A549 (cell line): ENCODE measurements at regions not wholly inside any gene's neighbourhood (a gene's known extent, or its start where the extent isn't known, plus 50 kb on each side); places are given as distances from the start of the nearest gene placed in this dataset.

Experiments used
- ATAC-seq, 2 experiments: fragments of 200-7000 bp in 1 of 2; fragments of >200 bp in 1 of 2; cut with Nextera tagmentation in 1 of 2; cut with Tn5 transposase in 1 of 2; 3 replicates each; pipeline versions ENCODE4 v1.8.0 to v1.9.1; 2018 to 2020; ENCODE audit warnings: mild to moderate bottlenecking in 1 of 2, moderate library complexity in 1 of 2
- CTCF ChIA-PET: fragments of 300-600 bp; sonication (Branson Sonifier 250); formaldehyde crosslinking; extraction: SDS; loops from one replicate; lab custom pipeline; 2021; ENCODE audit warnings: antibody characterized with exemption, inconsistent platforms; lab: Yijun Ruan, JAX
- POLR2A ChIA-PET: fragments of 350-600 bp; formaldehyde crosslinking; extraction: SDS; loops from one replicate; lab custom pipeline; 2021; ENCODE audit warnings: antibody characterized with exemption, inconsistent platforms; lab: Yijun Ruan, JAX
- DNase-seq, 2 experiments: peaks; one replicate each; pipeline versions ENCODE4 v3.0.0 to v3.0.0-alpha.2; 2011 to 2016; ENCODE audit warnings: low read depth in 1 of 2, low spot score in 1 of 2
- FAIRE-seq: peaks from 2 replicates; lab custom pipeline; 2011; peaks lifted over from hg19 to GRCh38; lab: Jason Lieb, UNC
- H3K27ac ChIP-seq, 2 experiments: fragments of >200 bp; sonication (Bioruptor Twin); formaldehyde crosslinking; 3 replicates each; pipeline ENCODE4 v1.5.1; 2016 to 2017
- H3K4me1 ChIP-seq: fragments of >200 bp; sonication (Bioruptor Twin); formaldehyde crosslinking; 3 replicates; pipeline ENCODE4 v1.6.1; 2016
- H3K4me2 ChIP-seq: fragments of >200 bp; sonication (Bioruptor Twin); formaldehyde crosslinking; 3 replicates; pipeline ENCODE4 v1.6.1; 2016
- H3K4me3 ChIP-seq: fragments of >200 bp; sonication (Bioruptor Twin); formaldehyde crosslinking; 3 replicates; pipeline ENCODE4 v1.5.1; 2016
- H3K9me3 ChIP-seq: fragments of >200 bp; sonication (Bioruptor Twin); formaldehyde crosslinking; 3 replicates; pipeline ENCODE4 v1.6.1; 2016
- BHLHE40 ChIP-seq: IDR thresholded peaks from 2 replicates; pipeline ENCODE4 v1.6.1; 2012; ENCODE audit warnings: low read depth, low read length, inconsistent platforms
- CEBPB ChIP-seq, 2 experiments: fragments of >200 bp in 1 of 2; sonication (Bioruptor Twin) in 1 of 2; formaldehyde crosslinking in 1 of 2; IDR thresholded peaks; 2 replicates each; pipeline ENCODE4 v1.6.1; 2012 to 2016
- CHD4 ChIP-seq: fragments of 200-600 bp; sonication (generic); IDR thresholded peaks from 2 replicates; pipeline ENCODE4 v1.6.1; 2016; ENCODE audit warnings: antibody characterized with exemption, mild to moderate bottlenecking, borderline replicate concordance
- EHMT2 ChIP-seq: fragments of 200-600 bp; sonication (generic); IDR thresholded peaks from 2 replicates; pipeline ENCODE4 v1.6.1; 2016; ENCODE audit warnings: antibody characterized with exemption, low read depth, mild to moderate bottlenecking, moderate library complexity
- ESRRA ChIP-seq: fragments of 150-350 bp; IDR thresholded peaks from 2 replicates; pipeline ENCODE4 v1.6.1; 2014; ENCODE audit warnings: mild to moderate bottlenecking, low read length, borderline replicate concordance
- FOSB ChIP-seq: fragments of 250-450 bp; sonication (Bioruptor Pico); IDR thresholded peaks from 2 replicates; pipeline ENCODE4 v1.5.0; 2020; ENCODE audit warnings: mild to moderate bottlenecking, moderate library complexity
- GATA3 ChIP-seq: IDR thresholded peaks from 2 replicates; pipeline ENCODE4 v1.6.1; 2012; ENCODE audit warnings: borderline replicate concordance
- HEYL ChIP-seq: fragments of 250-450 bp; sonication (Bioruptor Pico); IDR thresholded peaks from 2 replicates; pipeline ENCODE4 v1.8.0; 2021; ENCODE audit warnings: mild to moderate bottlenecking, moderate library complexity
- HOXA7 ChIP-seq: fragments of 250-450 bp; sonication (Bioruptor Pico); IDR thresholded peaks from 2 replicates; pipeline ENCODE4 v1.5.0; 2020; ENCODE audit warnings: mild to moderate bottlenecking, moderate library complexity
- JUN ChIP-seq, 2 experiments: fragments of >200 bp; sonication (Bioruptor Twin); formaldehyde crosslinking; IDR thresholded peaks; 2 replicates in 1 of 2; 3 replicates in 1 of 2; pipeline ENCODE4 v1.6.1; 2016 to 2017
- JUNB ChIP-seq: fragments of >200 bp; sonication (Bioruptor Twin); formaldehyde crosslinking; IDR thresholded peaks from 2 replicates; pipeline ENCODE4 v1.6.1; 2016
- NPAS2 ChIP-seq: fragments of 250-450 bp; sonication (Bioruptor Pico); IDR thresholded peaks from 2 replicates; pipeline ENCODE4 v1.8.0; 2022; ENCODE audit warnings: mild to moderate bottlenecking, moderate library complexity, borderline replicate concordance
- PHF8 ChIP-seq: fragments of 200-600 bp; sonication (generic); IDR thresholded peaks from 2 replicates; pipeline ENCODE4 v1.6.1; 2016; ENCODE audit warnings: low read depth, mild to moderate bottlenecking, antibody characterized with exemption, moderate library complexity, borderline replicate concordance
- RAD21 ChIP-seq, 2 experiments: fragments of >200 bp in 1 of 2; sonication (Bioruptor Twin) in 1 of 2; formaldehyde crosslinking in 1 of 2; IDR thresholded peaks in 1 of 2; conservative IDR thresholded peaks in 1 of 2; 2 replicates in 1 of 2; 3 replicates in 1 of 2; pipeline ENCODE4 v1.6.1; 2012 to 2018; ENCODE audit warnings: inconsistent platforms in 1 of 2
- RARB ChIP-seq: fragments of 250-450 bp; sonication (Bioruptor Pico); IDR thresholded peaks from 2 replicates; pipeline ENCODE4 v1.8.0; 2021; ENCODE audit warnings: mild to moderate bottlenecking, moderate library complexity
- RCOR1 ChIP-seq: fragments of 150-350 bp; IDR thresholded peaks from 2 replicates; pipeline ENCODE4 v1.6.1; 2014; ENCODE audit warnings: antibody characterized with exemption, low read length, low read depth
- RFX5 ChIP-seq: fragments of 450-650 bp; IDR thresholded peaks from 2 replicates; pipeline ENCODE4 v1.7.1; 2014; ENCODE audit warnings: antibody characterized with exemption, mild to moderate bottlenecking, moderate library complexity
- RNF2 ChIP-seq: fragments of 200-600 bp; sonication (generic); IDR thresholded peaks from 2 replicates; pipeline ENCODE4 v1.6.1; 2016; ENCODE audit warnings: low read depth, mild to moderate bottlenecking, antibody characterized with exemption, moderate library complexity, borderline replicate concordance
- SREBF2 ChIP-seq: fragments of 450-650 bp; IDR thresholded peaks from 2 replicates; pipeline ENCODE4 v1.6.1; 2014; ENCODE audit warnings: mild to moderate bottlenecking, moderate library complexity
- TFCP2L1 ChIP-seq: fragments of 250-450 bp; sonication (Bioruptor Pico); IDR thresholded peaks from 2 replicates; pipeline ENCODE4 v1.5.0; 2021; ENCODE audit warnings: mild to moderate bottlenecking
- ZNF302 ChIP-seq: fragments of 250-450 bp; sonication (Bioruptor Pico); IDR thresholded peaks from 2 replicates; pipeline ENCODE4 v1.9.0; 2021; ENCODE audit warnings: inconsistent platforms, mild to moderate bottlenecking, moderate library complexity
- WGBS: methylation state at CpG from one replicate; pipeline ENCODE4 v1.1.6; 2017; ENCODE audit errors: missing lambda C conversion rate; 5-methylcytosine and 5-hydroxymethylcytosine counted together
- TF ChIP-seq, protein P1 (sequence below): fragments of >200 bp; sonication (Bioruptor Twin); formaldehyde crosslinking; IDR thresholded peaks from 2 replicates; pipeline ENCODE4 v1.6.1; 2016
- TF ChIP-seq, protein P2 (sequence below): fragments of 250-450 bp; sonication (Bioruptor Pico); IDR thresholded peaks from 2 replicates; pipeline ENCODE4 v1.5.0; 2020; ENCODE audit warnings: low read depth, mild to moderate bottlenecking, moderate library complexity

DNA sequence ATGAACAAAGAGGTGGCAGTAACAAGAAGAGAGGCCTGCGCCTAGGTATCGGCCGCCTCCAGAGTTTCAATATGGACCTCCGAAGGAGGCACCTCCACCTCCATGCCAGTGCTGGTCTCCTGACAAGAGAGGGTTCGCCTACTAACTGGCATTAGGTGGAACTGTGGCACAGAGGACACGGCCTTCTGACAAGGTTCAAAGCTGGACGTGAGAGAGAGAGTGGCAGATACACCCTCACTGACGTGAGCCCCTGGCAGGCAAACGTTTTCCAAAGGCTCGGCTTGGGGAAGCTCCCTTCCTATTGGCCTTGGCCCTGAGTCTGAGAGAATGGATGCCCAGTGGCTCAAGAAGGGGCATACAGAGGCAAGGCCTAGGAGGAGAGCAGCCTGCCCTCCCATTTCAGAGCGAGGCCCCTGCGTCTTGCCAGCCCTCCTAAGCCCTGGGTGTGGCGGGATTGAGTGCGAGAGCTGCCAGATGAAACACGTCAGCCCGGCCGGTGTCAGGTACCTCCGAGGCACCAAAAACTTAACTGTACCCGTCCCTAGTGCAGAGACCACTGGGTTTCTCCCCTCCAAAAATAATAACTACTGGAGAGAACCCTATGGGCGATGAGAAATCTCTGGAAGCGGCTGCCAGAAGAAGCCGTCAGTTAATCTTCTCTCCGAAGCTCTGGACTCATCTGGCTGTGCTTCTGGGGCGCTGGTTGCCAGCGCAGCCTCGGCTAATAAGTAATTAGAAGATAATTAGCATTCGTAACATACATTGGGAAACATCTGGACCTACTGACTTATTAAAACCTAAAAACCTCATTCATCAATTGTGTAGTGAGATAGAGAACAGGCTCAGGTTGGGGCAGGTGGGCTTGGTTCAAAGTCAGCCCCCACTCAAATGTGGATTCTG lies 283.6 kb downstream of the NPHP4 start:
- Histone ChIP-seq H3K4me2 (no peak overlapping the region), H3K27ac (no peak overlapping the region), H3K4me1 (no peaks in the 10 kb centered on the region), H3K9me3 (no peaks in the 10 kb centered on the region), H3K4me3 (no peak overlapping the region)
- FAIRE-seq: no peak
- TF ChIP-seq JUN (IDR thresholded peaks at IDR 0.05) (no peak), HEYL (CRISPR knock-in tag) (no peak), CEBPB (IDR thresholded peaks at IDR 0.05) (no peak), TFCP2L1 (CRISPR knock-in tag) (no peak), JUNB (no peak), EHMT2 (no peak), RCOR1 (no peak), ESRRA (no peak), RFX5 (no peak)
- WGBS: 45% methylated on average over 20 of the region's 27 CpGs
- ChIA-PET POLR2A (no interaction called here), CTCF (no interaction called here)
- no peak for ATAC-seq
- DNase-seq: no peak

DNA sequence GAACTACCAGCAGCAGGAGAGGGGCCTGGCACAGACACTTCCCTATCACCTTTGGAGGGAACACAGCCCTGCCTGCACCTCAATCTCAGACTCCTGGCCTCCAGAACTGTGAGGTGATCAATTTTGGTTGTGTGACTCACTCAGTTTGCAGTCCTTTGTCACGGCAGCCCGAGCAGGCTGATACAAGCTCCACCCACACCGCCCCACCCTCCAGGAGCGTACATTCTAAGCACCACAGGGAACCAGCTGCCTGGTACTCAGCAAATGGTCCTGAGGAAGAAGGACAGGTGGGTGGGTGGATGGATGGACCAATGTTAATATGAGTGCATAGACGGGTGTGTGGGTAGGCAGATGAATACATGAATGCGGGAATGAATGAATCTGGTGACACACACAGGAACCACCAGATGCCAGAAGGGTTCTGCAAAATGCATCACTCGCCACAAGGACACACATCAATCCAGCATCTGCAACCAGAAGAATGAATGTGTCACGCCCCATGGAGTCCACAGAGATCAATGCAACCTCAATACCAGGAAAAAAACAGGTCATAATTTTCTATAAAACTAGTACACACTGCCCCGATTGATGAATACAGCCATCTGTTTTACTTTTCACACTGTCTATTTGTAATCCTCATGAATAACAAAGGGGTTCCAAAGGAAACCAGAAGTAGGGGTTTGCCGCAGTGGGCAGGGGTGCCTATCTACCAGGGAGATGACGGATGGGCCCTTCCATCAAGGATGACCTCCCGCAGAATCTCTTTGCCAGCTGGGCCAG lies 284.5 kb downstream of the NPHP4 start:
- CTCF ChIA-PET: no interaction called here
- Histone ChIP-seq H3K4me1 (no peaks in the 10 kb centered on the region), H3K4me3 (no peak overlapping the region), H3K4me2 (no peak overlapping the region), H3K27ac (no peak overlapping the region), H3K9me3 (no peaks in the 10 kb centered on the region)
- POLR2A ChIA-PET: no interaction called here
- ATAC-seq (no peak), FAIRE-seq (no peak), DNase-seq (no peak)
- 33% methylated on average over 11 of the region's 12 CpGs for WGBS
- TF ChIP-seq FOSB (CRISPR knock-in tag): no peak
- TF ChIP-seq ZNF302: no peak
- TF ChIP-seq RCOR1: no peak
- TF ChIP-seq RARB (CRISPR knock-in tag): no peak
- no peak for TF ChIP-seq SREBF2
- no peak for TF ChIP-seq PHF8
- TF ChIP-seq CEBPB (IDR thresholded peaks at IDR 0.05): no peak
- no peak for TF ChIP-seq GATA3
- TF ChIP-seq BHLHE40: no peak
- TF ChIP-seq, protein P1, sequence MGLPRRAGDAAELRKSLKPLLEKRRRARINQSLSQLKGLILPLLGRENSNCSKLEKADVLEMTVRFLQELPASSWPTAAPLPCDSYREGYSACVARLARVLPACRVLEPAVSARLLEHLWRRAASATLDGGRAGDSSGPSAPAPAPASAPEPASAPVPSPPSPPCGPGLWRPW: no peak
- no peak for TF ChIP-seq NPAS2 (CRISPR knock-in tag)
- no peak for TF ChIP-seq RNF2
- TF ChIP-seq, protein P2, sequence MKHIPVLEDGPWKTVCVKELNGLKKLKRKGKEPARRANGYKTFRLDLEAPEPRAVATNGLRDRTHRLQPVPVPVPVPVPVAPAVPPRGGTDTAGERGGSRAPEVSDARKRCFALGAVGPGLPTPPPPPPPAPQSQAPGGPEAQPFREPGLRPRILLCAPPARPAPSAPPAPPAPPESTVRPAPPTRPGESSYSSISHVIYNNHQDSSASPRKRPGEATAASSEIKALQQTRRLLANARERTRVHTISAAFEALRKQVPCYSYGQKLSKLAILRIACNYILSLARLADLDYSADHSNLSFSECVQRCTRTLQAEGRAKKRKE (CRISPR knock-in tag): no peak
- no peak for TF ChIP-seq HOXA7 (CRISPR knock-in tag)
- TF ChIP-seq CHD4: no peak
- TF ChIP-seq RAD21 (conservative IDR thresholded peaks at IDR 0.05 in 1 of 2, IDR thresholded peaks at IDR 0.05 in 1 of 2): no peak
- no peak for TF ChIP-seq EHMT2
